Calu3 (cell line): ENCODE measurements at regions not wholly inside any gene's neighbourhood (a gene's known extent, or its start where the extent isn't known, plus 50 kb on each side); places are given as distances from the start of the nearest gene placed in this dataset.

Experiments
- BruUV-seq: library from RNA; stranded (reverse); fragments of 400-500 nt; replicated peaks from 2 replicates; lab custom pipeline; 2021; lab: Mats Ljungman, UMichigan
- CTCF ChIA-PET: fragments of 300-600 bp; sonication (Branson Sonifier 250); formaldehyde crosslinking; loops from one replicate; lab custom pipeline; 2022; ENCODE audit warnings: antibody characterized with exemption; lab: Charles Lee
- DNase-seq: peaks from one replicate; pipeline ENCODE4 v3.0.0; 2022
- H3K27ac Mint-ChIP-seq: one replicate; pipeline ENCODE4 v1.8.0; 2022; ENCODE audit warnings: mixed read lengths; ENCODE audit not compliant: unreplicated experiment
- H3K27me3 Mint-ChIP-seq: one replicate; pipeline ENCODE4 v1.8.0; 2022; ENCODE audit warnings: mixed read lengths; ENCODE audit not compliant: unreplicated experiment
- H3K36me3 Mint-ChIP-seq: one replicate; pipeline ENCODE4 v1.8.0; 2022; ENCODE audit warnings: mild to moderate bottlenecking, moderate library complexity, mixed read lengths; ENCODE audit not compliant: insufficient read depth, unreplicated experiment
- H3K4me1 Mint-ChIP-seq: one replicate; pipeline ENCODE4 v1.8.0; 2022; ENCODE audit warnings: mild to moderate bottlenecking, low read depth, mixed read lengths; ENCODE audit not compliant: unreplicated experiment
- H3K4me3 Mint-ChIP-seq: one replicate; pipeline ENCODE4 v1.8.0; 2022; ENCODE audit warnings: mild to moderate bottlenecking, low read depth, moderate library complexity, mixed read lengths; ENCODE audit not compliant: unreplicated experiment
- H3K9me3 Mint-ChIP-seq: one replicate; pipeline ENCODE4 v1.8.0; 2022; ENCODE audit warnings: low read depth, mixed read lengths; ENCODE audit not compliant: unreplicated experiment
- CTCF ChIP-seq: fragments of 200-600 bp; IDR thresholded peaks from one replicate; pipeline ENCODE4 v1.8.0; 2022; ENCODE audit warnings: antibody characterized with exemption; ENCODE audit not compliant: unreplicated experiment
- intact Hi-C: fragments of 100-400 bp; cut with micrococcal nuclease; formaldehyde crosslinking; loops from one replicate; pipeline ENCODE4 v1.10.0; 2022; ENCODE audit not compliant: unreplicated experiment

- H3K9me3 Mint-ChIP-seq, result no peaks in the 10 kb centered on the region
- no peak overlapping the region for H3K27ac Mint-ChIP-seq
- no peak for TF ChIP-seq CTCF
- no peak for DNase-seq
- no peak overlapping the region for H3K4me3 Mint-ChIP-seq
- no peaks in the 10 kb centered on the region for H3K4me1 Mint-ChIP-seq
- no peaks in the 10 kb centered on the region for H3K36me3 Mint-ChIP-seq
- BruUV-seq, result no TSS peak
- H3K27me3 Mint-ChIP-seq, result peaks cover 27% of the 10 kb centered on the region
- CTCF ChIA-PET, result interaction anchor here (1.0 kb wide), 1 partner anchor 457 kb away, joined by 6 read pairs; no protein-coding TSS in a partner anchor
- intact Hi-C loops, result no loop called here
Observed at GRCh38 chr1:213666113-213666512, 321.7 kb upstream of the PROX1 start.

GRCh38 chr1:213666922-213667321, 320.9 kb upstream of the PROX1 start:
- Mint-ChIP-seq H3K36me3 (no peaks in the 10 kb centered on the region), H3K27me3 (peaks cover 36% of the 10 kb centered on the region)

GRCh38 chr1:213669512-213669911, 318.3 kb upstream of the PROX1 start:
- no peak for TF ChIP-seq CTCF
- no peaks in the 10 kb centered on the region for H3K9me3 Mint-ChIP-seq
- CTCF ChIA-PET, result no interaction called here
- H3K4me3 Mint-ChIP-seq, result no peak overlapping the region
- intact Hi-C loops, result no loop called here
- no peaks in the 10 kb centered on the region for H3K36me3 Mint-ChIP-seq
- DNase-seq, result no peak
- no peak overlapping the region for H3K27ac Mint-ChIP-seq
- peaks cover 29% of the 10 kb centered on the region for H3K27me3 Mint-ChIP-seq
- H3K4me1 Mint-ChIP-seq, result no peaks in the 10 kb centered on the region
- BruUV-seq, result no TSS peak

More at GRCh38 chr1:213666922-213667321, 320.9 kb upstream of the PROX1 start:
- H3K27ac Mint-ChIP-seq, result no peak overlapping the region
- BruUV-seq, result no TSS peak
- TF ChIP-seq CTCF, result no peak
- CTCF ChIA-PET, result interaction anchor here (1.0 kb wide), 1 partner anchor 456 kb away, joined by 6 read pairs; no protein-coding TSS in a partner anchor
- H3K9me3 Mint-ChIP-seq, result no peaks in the 10 kb centered on the region
- DNase-seq, result no peak
- H3K4me3 Mint-ChIP-seq, result no peak overlapping the region
- H3K4me1 Mint-ChIP-seq, result no peaks in the 10 kb centered on the region
- intact Hi-C loops, result no loop called here

GRCh38 chr1:213669964-213670691, 317.6 kb upstream of the PROX1 start:
- no peaks in the 10 kb centered on the region for H3K36me3 Mint-ChIP-seq

More at GRCh38 chr1:213669964-213670691, 317.6 kb upstream of the PROX1 start:
- BruUV-seq, result no TSS peak
- no peak for DNase-seq
- peaks cover 29% of the 10 kb centered on the region for H3K27me3 Mint-ChIP-seq
- CTCF ChIA-PET, result interaction anchor here (0.6 kb wide), 1 partner anchor 1061 kb away, joined by 6 read pairs; no protein-coding TSS in a partner anchor
- TF ChIP-seq CTCF, result no peak
- no peaks in the 10 kb centered on the region for H3K4me1 Mint-ChIP-seq
- H3K9me3 Mint-ChIP-seq, result no peaks in the 10 kb centered on the region
- no peak overlapping the region for H3K27ac Mint-ChIP-seq
- intact Hi-C loops, result no loop called here
- H3K4me3 Mint-ChIP-seq, result no peak overlapping the region
